Peyer's patch (tissue), 4 donors: ENCODE measurements at regions not wholly inside any gene's neighbourhood (a gene's known extent, or its start where the extent isn't known, plus 50 kb on each side); places are given as distances from the start of the nearest gene placed in this dataset.

Source experiments
- POLR2A ChIP-seq, 2 donors: fragments of 450-650 bp; IDR thresholded peaks; one replicate each; pipeline ENCODE4 v1.5.1; 2017; ENCODE audit warnings: antibody characterized with exemption in 2 of 2, mild to moderate bottlenecking in 2 of 2, moderate library complexity in 2 of 2
- TF ChIP-seq, protein P1 (sequence below), 6 experiments: fragments of 450-650 bp in 4 of 6; fragments of 200-600 bp in 2 of 6; sonication (generic) in 1 of 6; IDR thresholded peaks; one replicate each; pipeline ENCODE4 v1.5.1; 2017 to 2019; ENCODE audit warnings: antibody characterized with exemption in 6 of 6, mild to moderate bottlenecking in 3 of 6, moderate library complexity in 1 of 6

DNA sequence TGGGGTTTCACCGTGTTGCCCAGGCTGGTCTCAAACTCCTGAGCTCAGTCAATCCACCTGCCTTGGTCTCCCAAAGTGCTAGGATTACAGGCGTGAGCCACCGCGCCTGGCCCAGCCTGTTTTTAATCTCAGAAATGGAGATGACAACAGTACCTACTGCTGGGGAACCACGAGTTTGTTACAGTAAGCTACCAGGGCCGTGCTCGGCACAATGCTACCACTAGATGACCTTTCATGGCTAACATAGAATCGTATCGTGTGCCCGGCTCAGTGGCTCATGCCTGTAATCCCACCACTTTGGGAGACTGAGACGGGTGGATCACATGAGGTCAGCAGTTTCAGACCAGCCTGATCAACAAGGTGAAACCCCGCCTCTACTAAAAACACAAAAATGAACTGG is 90.8 kb upstream of the SLC34A2 start:
- TF ChIP-seq POLR2A (IDR thresholded peaks at IDR 0.05) = no peak
- TF ChIP-seq, protein P1, sequence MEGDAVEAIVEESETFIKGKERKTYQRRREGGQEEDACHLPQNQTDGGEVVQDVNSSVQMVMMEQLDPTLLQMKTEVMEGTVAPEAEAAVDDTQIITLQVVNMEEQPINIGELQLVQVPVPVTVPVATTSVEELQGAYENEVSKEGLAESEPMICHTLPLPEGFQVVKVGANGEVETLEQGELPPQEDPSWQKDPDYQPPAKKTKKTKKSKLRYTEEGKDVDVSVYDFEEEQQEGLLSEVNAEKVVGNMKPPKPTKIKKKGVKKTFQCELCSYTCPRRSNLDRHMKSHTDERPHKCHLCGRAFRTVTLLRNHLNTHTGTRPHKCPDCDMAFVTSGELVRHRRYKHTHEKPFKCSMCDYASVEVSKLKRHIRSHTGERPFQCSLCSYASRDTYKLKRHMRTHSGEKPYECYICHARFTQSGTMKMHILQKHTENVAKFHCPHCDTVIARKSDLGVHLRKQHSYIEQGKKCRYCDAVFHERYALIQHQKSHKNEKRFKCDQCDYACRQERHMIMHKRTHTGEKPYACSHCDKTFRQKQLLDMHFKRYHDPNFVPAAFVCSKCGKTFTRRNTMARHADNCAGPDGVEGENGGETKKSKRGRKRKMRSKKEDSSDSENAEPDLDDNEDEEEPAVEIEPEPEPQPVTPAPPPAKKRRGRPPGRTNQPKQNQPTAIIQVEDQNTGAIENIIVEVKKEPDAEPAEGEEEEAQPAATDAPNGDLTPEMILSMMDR (IDR thresholded peaks at IDR 0.05) = no peak
